Keratinocyte (primary cell): ENCODE measurements at regions not wholly inside any gene's neighbourhood (a gene's known extent, or its start where the extent isn't known, plus 50 kb on each side); places are given as distances from the start of the nearest gene placed in this dataset.

ENCODE experiments used
- DNase-seq: peaks from one replicate; pipeline ENCODE4 v3.0.0-alpha.2; 2011; ENCODE audit warnings: low read depth, missing footprints, low spot score
- FAIRE-seq: peaks from 2 replicates; lab custom pipeline; 2011; peaks lifted over from hg19 to GRCh38; lab: Jason Lieb, UNC
- H2AFZ ChIP-seq: 2 replicates; pipeline ENCODE4 v1.6.0; 2012; ENCODE audit warnings: low read length, control low read depth, inconsistent platforms; ENCODE audit not compliant: control insufficient read depth
- H3K27ac ChIP-seq: 2 replicates; pipeline ENCODE4 v1.5.1; 2011; ENCODE audit warnings: low read length; ENCODE audit not compliant: control insufficient read depth, insufficient read depth
- H3K27me3 ChIP-seq: 3 replicates; pipeline ENCODE4 v1.6.0; 2011; ENCODE audit warnings: low read length; ENCODE audit not compliant: control insufficient read depth, insufficient read depth; ENCODE audit errors: extremely low read depth
- H3K36me3 ChIP-seq, 2 experiments: 2 replicates in 1 of 2; 3 replicates in 1 of 2; pipeline ENCODE4 v1.5.1; 2011; ENCODE audit warnings: low read length in 2 of 2, mild to moderate bottlenecking in 1 of 2; ENCODE audit not compliant: control insufficient read depth in 2 of 2, insufficient read depth in 2 of 2; ENCODE audit errors: extremely low read depth in 1 of 2
- H3K4me1 ChIP-seq: 3 replicates; pipeline ENCODE4 v1.5.1; 2011; ENCODE audit warnings: low read length; ENCODE audit not compliant: control insufficient read depth, insufficient read depth; ENCODE audit errors: extremely low read depth
- H3K4me2 ChIP-seq: 3 replicates; pipeline ENCODE4 v1.6.0; 2011; ENCODE audit warnings: low read depth, low read length; ENCODE audit not compliant: control insufficient read depth, insufficient read depth; ENCODE audit errors: extremely low read depth
- H3K4me3 ChIP-seq, 3 experiments: fragments of 200-600 bp in 1 of 3; sonication (generic) in 1 of 3; 2 replicates in 2 of 3; 3 replicates in 1 of 3; pipeline ENCODE4 v1.5.1; 2011 to 2016; ENCODE audit warnings: low read length in 3 of 3, mild to moderate bottlenecking in 3 of 3, control low read depth in 2 of 3, inconsistent platforms in 1 of 3, low read depth in 1 of 3, mixed read lengths in 1 of 3, mixed run types in 1 of 3, moderate library complexity in 1 of 3; ENCODE audit not compliant: control insufficient read depth in 2 of 3, insufficient read depth in 2 of 3; ENCODE audit errors: extremely low read depth in 1 of 3
- H3K79me2 ChIP-seq: 2 replicates; pipeline ENCODE4 v1.6.0; 2012; ENCODE audit warnings: low read length; ENCODE audit not compliant: control insufficient read depth, insufficient read depth
- H3K9ac ChIP-seq: 3 replicates; pipeline ENCODE4 v1.6.0; 2011; ENCODE audit warnings: low read length; ENCODE audit not compliant: control insufficient read depth, insufficient read depth; ENCODE audit errors: extremely low read depth
- H3K9me1 ChIP-seq: 3 replicates; pipeline ENCODE4 v1.6.0; 2011; ENCODE audit warnings: low read length; ENCODE audit not compliant: control insufficient read depth, insufficient read depth; ENCODE audit errors: extremely low read depth
- H3K9me3 ChIP-seq: 2 replicates; pipeline ENCODE4 v1.5.1; 2012; ENCODE audit warnings: low read depth, low read length; ENCODE audit not compliant: control insufficient read depth
- H4K20me1 ChIP-seq: 3 replicates; pipeline ENCODE4 v1.6.0; 2011; ENCODE audit warnings: low read length; ENCODE audit not compliant: control insufficient read depth, insufficient read depth; ENCODE audit errors: extremely low read depth
- CTCF ChIP-seq, 3 experiments: IDR thresholded peaks in 1 of 3; conservative IDR thresholded peaks in 1 of 3; optimal IDR thresholded peaks in 1 of 3; 2 replicates in 2 of 3; 3 replicates in 1 of 3; pipeline versions ENCODE3 to v1.5.1; 2011; ENCODE audit warnings: low read length in 3 of 3, mild to moderate bottlenecking in 3 of 3, moderate library complexity in 2 of 3, control low read depth in 1 of 3, inconsistent platforms in 1 of 3; ENCODE audit not compliant: insufficient read depth in 2 of 3; ENCODE audit errors: extremely low read depth in 1 of 3
- EZH2 ChIP-seq: IDR thresholded peaks from one replicate; pipeline ENCODE4 v1.6.1; 2012; ENCODE audit warnings: inconsistent platforms, mild to moderate bottlenecking, low read length, moderate library complexity
- dilution Hi-C: fragments of 300-500 bp; cut with MboI; formaldehyde crosslinking; loops from one replicate; pipeline ENCODE4 v1.7.0; 2020; ENCODE audit warnings: low sequenced_read_pairs; ENCODE audit not compliant: extremely low pct_ligation_motif_present

GRCh38 chr3:190973771-190974170 lies 111.3 kb upstream of the GMNC start:
- Histone ChIP-seq H3K79me2 (no peaks in the 10 kb centered on the region), H3K9ac (no peak overlapping the region), H3K36me3 (no peaks in the 10 kb centered on the region), H3K4me2 (no peak overlapping the region), H3K9me1 (no peaks in the 10 kb centered on the region), H3K27ac (no peak overlapping the region), H3K27me3 (no peaks in the 10 kb centered on the region), H2AFZ (no peak overlapping the region), H3K4me3 (no peak overlapping the region), H4K20me1 (no peaks in the 10 kb centered on the region), H3K9me3 (no peaks in the 10 kb centered on the region), H3K4me1 (no peaks in the 10 kb centered on the region)
- TF ChIP-seq CTCF (optimal IDR thresholded peaks at IDR 0.05 in 1 of 3, IDR thresholded peaks at IDR 0.05 in 1 of 3, conservative IDR thresholded peaks at IDR 0.05 in 1 of 3; ENCODE audit: extremely low read depth in 1 of 3, insufficient read depth in 2 of 3, low read length in 3 of 3), result no peak
- no peak for TF ChIP-seq EZH2
- dilution Hi-C loops, result no loop called here
- FAIRE-seq, result no peak
- no peak for DNase-seq

- Histone ChIP-seq H3K9me3 (no peaks in the 10 kb centered on the region), H3K4me1 (no peaks in the 10 kb centered on the region), H3K27ac (no peak overlapping the region), H3K79me2 (no peaks in the 10 kb centered on the region), H3K27me3 (no peaks in the 10 kb centered on the region), H3K4me3 (no peak overlapping the region), H3K4me2 (no peak overlapping the region), H3K36me3 (no peaks in the 10 kb centered on the region), H4K20me1 (no peaks in the 10 kb centered on the region), H2AFZ (no peak overlapping the region), H3K9ac (no peak overlapping the region), H3K9me1 (no peaks in the 10 kb centered on the region)
- TF ChIP-seq EZH2, result no peak
- TF ChIP-seq CTCF (optimal IDR thresholded peaks at IDR 0.05 in 1 of 3, IDR thresholded peaks at IDR 0.05 in 1 of 3, conservative IDR thresholded peaks at IDR 0.05 in 1 of 3; ENCODE audit: extremely low read depth in 1 of 3, insufficient read depth in 2 of 3, low read length in 3 of 3), result no peak
- DNase-seq, result no peak
- FAIRE-seq, result no peak
- dilution Hi-C loops, result no loop called here
These were observed 110.4 kb upstream of the GMNC start for GRCh38 chr3:190972840-190973270.
